ENCODE measurements at regions not wholly inside any gene's neighbourhood (a gene's known extent, or its start where the extent isn't known, plus 50 kb on each side); places are given as distances from the start of the nearest gene placed in this dataset.

DNA sequence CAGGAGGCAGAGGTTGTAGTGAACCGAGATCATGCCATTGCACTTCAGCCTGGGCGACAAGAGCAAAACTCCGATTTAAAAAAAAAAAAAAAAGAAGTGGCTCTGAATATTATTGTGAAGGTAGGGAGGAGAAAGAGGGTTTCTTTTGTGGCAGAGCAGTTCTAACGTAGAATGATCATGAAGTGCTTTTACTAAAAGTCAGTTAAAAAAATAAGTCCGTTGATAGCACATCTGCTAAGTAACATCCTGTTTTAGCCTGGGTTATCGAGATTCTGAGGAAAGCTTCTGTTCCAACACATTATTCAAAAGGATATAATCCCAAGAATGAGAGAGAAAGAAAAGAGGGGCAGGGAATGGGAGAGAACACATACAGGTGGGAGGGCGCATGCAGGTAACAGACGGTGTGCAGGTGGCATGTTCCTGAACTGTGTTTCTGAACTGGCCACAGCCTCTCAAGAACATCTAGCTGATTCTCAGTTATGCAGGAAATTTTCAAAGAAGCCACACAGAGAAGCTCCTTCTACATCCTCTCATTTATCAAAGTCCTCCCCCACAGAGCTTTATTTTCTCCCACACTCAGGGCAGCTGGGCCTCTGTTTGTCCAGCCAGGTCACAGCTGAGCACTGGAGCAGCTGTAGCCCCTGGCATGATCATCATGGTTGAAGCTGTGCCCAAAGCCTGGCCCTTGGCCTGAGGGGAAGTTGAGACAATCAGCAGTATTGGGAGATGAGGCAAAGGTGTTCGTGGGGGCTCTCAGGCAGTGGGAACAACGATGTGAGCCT, 342.3 kb downstream of the ZNF674 start:
- no peaks in the 10 kb centered on the region for H3K36me3 ChIP-seq (ENCODE audit: control insufficient read depth, insufficient read depth, low read length)
- H3K27me3 ChIP-seq (ENCODE audit: control insufficient read depth, insufficient read depth, low read length), result no peaks in the 10 kb centered on the region
- no peak for TF ChIP-seq REST (IDR thresholded peaks at IDR 0.05; ENCODE audit: insufficient read depth in 1 of 2, low read depth in 2 of 2, low read length in 1 of 2)
- TF ChIP-seq SIN3A (IDR thresholded peaks at IDR 0.05; ENCODE audit: borderline replicate concordance, insufficient read depth, low read depth, low read length), result no peak
- no peak for TF ChIP-seq TCF7L2 (IDR thresholded peaks at IDR 0.05; ENCODE audit: low read depth, low read length)
- TF ChIP-seq POLR2AphosphoS5 (IDR thresholded peaks at IDR 0.05; ENCODE audit: low read depth, low read length), result no peak
- TF ChIP-seq, protein P1, sequence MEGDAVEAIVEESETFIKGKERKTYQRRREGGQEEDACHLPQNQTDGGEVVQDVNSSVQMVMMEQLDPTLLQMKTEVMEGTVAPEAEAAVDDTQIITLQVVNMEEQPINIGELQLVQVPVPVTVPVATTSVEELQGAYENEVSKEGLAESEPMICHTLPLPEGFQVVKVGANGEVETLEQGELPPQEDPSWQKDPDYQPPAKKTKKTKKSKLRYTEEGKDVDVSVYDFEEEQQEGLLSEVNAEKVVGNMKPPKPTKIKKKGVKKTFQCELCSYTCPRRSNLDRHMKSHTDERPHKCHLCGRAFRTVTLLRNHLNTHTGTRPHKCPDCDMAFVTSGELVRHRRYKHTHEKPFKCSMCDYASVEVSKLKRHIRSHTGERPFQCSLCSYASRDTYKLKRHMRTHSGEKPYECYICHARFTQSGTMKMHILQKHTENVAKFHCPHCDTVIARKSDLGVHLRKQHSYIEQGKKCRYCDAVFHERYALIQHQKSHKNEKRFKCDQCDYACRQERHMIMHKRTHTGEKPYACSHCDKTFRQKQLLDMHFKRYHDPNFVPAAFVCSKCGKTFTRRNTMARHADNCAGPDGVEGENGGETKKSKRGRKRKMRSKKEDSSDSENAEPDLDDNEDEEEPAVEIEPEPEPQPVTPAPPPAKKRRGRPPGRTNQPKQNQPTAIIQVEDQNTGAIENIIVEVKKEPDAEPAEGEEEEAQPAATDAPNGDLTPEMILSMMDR (IDR thresholded peaks at IDR 0.05), result no peak
- BruUV-seq (replicated peaks), result no TSS peak
- no peak overlapping the region for H3K27ac ChIP-seq (ENCODE audit: low read length)
- no peaks in the 10 kb centered on the region for H3K9me3 ChIP-seq (ENCODE audit: control insufficient read depth, insufficient read depth, low read depth, low read length)
- in situ Hi-C loops (cut with HindIII; ENCODE audit: low pct_unique_long_range_greater_than_20kb, low sequenced_read_pairs) (no loop called here), intact Hi-C loops (cut with micrococcal nuclease; ENCODE audit: unreplicated experiment) (no loop called here)
- CTCF ChIA-PET, result interaction anchor here (0.5 to 0.6 kb wide), 2 partner anchors 14 to 141 kb away, joined by 5 read pairs; no protein-coding TSS in a partner anchor
- POLR2A ChIA-PET, result no interaction called here
- H3K4me3 ChIP-seq (ENCODE audit: low read depth in 2 of 2, low read length in 2 of 2), result no peak overlapping the region
- DNase-seq (ENCODE audit: low read depth, low spot score) (no peak), ATAC-seq (no peak)
- H3K4me1 ChIP-seq (ENCODE audit: control insufficient read depth, insufficient read depth, low read length), result no peaks in the 10 kb centered on the region; the same call in 1 of the 2 replicates

DNA sequence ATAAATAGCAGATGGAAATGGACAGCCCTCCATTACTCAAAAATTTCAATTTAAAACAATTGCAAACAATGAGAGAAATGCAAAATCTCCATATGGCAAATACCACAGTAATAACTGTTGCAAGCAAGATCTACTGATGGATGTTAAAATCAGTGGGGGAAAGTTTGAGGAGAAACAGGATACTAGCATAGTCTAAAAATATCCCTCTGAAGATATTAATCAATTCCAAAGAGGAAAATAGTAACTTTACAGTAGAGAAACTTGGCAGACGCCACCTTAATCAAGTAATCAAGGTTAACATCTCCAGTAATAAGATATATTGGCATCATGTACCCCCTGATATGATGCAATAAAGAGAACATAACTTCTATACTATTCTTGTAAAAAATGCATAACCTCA, 344.8 kb downstream of the ZNF674 start:
- ChIA-PET POLR2A (no interaction called here), CTCF (no interaction called here)
- Histone ChIP-seq H3K4me1 (ENCODE audit: control insufficient read depth, insufficient read depth, low read length) (no peaks in the 10 kb centered on the region; the same call in 1 of the 2 replicates), H3K27me3 (ENCODE audit: control insufficient read depth, insufficient read depth, low read length) (no peaks in the 10 kb centered on the region), H3K4me3 (ENCODE audit: low read depth in 2 of 2, low read length in 2 of 2) (no peak overlapping the region), H3K9me3 (ENCODE audit: control insufficient read depth, insufficient read depth, low read depth, low read length) (no peaks in the 10 kb centered on the region), H3K27ac (ENCODE audit: low read length) (no peak overlapping the region), H3K36me3 (ENCODE audit: control insufficient read depth, insufficient read depth, low read length) (no peaks in the 10 kb centered on the region)
- intact Hi-C loops (cut with micrococcal nuclease; ENCODE audit: unreplicated experiment) (no loop called here), in situ Hi-C loops (cut with HindIII; ENCODE audit: low pct_unique_long_range_greater_than_20kb, low sequenced_read_pairs) (no loop called here)
- TF ChIP-seq SIN3A (IDR thresholded peaks at IDR 0.05; ENCODE audit: borderline replicate concordance, insufficient read depth, low read depth, low read length), result no peak
- TF ChIP-seq REST (IDR thresholded peaks at IDR 0.05; ENCODE audit: insufficient read depth in 1 of 2, low read depth in 2 of 2, low read length in 1 of 2), result no peak
- TF ChIP-seq TCF7L2 (IDR thresholded peaks at IDR 0.05; ENCODE audit: low read depth, low read length), result no peak
- TF ChIP-seq, protein P1 (IDR thresholded peaks at IDR 0.05), result no peak
- TF ChIP-seq POLR2AphosphoS5 (IDR thresholded peaks at IDR 0.05; ENCODE audit: low read depth, low read length), result no peak
- BruUV-seq (replicated peaks), result no TSS peak
- DNase-seq (ENCODE audit: low read depth, low spot score) (no peak), ATAC-seq (no peak)

Measured in Panc1 (cell line).